ENCODE measurements at regions not wholly inside any gene's neighbourhood (a gene's known extent, or its start where the extent isn't known, plus 50 kb on each side); places are given as distances from the start of the nearest gene placed in this dataset.
A peak's percentile ranks its signal among the peaks of the same experiment; 100 is the strongest.

DNA sequence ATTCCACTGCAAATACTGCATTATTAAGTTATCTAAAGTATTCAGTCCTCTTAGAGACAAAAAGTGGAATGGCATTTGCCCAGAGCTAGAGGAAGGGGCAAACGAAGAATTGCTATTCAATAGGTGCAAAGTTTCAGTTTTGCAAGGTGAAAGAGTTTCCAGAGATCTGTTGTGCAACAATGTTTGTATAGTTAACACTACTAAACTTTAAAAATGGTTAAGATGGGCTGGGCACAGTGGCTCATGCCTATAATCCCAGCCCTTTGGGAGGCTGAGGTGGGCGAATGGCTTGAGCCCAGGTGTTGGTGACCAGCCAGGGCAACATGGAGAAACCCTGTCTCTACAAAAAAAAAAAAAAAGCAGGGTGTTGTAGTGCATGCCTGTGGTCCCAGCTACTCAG lies 102.5 kb downstream of the LUZP4 start:
- Histone ChIP-seq H3K9ac (ENCODE audit: low read depth in 1 of 2, low read length in 2 of 2) (no peak overlapping the region), H3K4me1 (ENCODE audit: control insufficient read depth in 4 of 4, insufficient read depth in 4 of 4, low read length in 3 of 4) (peaks cover 0 to 21% (median 18%) of the 10 kb centered on the region in 4 donors), H3K9me3 (ENCODE audit: control insufficient read depth in 4 of 4, low read length in 3 of 4) (no peaks in the 10 kb centered on the region), H3K27ac (ENCODE audit: low read depth in 1 of 2, low read length in 2 of 2) (peak overlapping the region in 1 of 2 donors; percentile 42), H3K27me3 (ENCODE audit: control insufficient read depth in 4 of 4, insufficient read depth in 4 of 4, low read length in 3 of 4) (peaks cover 0 to 2% (median 0%) of the 10 kb centered on the region in 4 donors), H3K36me3 (ENCODE audit: control insufficient read depth in 4 of 4, insufficient read depth in 3 of 4, low read depth in 1 of 4, low read length in 3 of 4) (no peaks in the 10 kb centered on the region), H3K4me3 (ENCODE audit: low read depth in 1 of 3, low read length in 3 of 3) (no peak overlapping the region)
- no peak for DNase-seq (ENCODE audit: low spot score)
- WGBS = 34% methylated on average over 2 of the region's 2 CpGs
- TF ChIP-seq, protein P1, sequence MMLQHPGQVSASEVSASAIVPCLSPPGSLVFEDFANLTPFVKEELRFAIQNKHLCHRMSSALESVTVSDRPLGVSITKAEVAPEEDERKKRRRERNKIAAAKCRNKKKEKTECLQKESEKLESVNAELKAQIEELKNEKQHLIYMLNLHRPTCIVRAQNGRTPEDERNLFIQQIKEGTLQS (IDR thresholded peaks at IDR 0.05) = no peak
- TF ChIP-seq, protein P2, sequence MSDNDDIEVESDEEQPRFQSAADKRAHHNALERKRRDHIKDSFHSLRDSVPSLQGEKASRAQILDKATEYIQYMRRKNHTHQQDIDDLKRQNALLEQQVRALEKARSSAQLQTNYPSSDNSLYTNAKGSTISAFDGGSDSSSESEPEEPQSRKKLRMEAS (IDR thresholded peaks at IDR 0.05) = peak; percentile 19
- no peak for TF ChIP-seq EGR1 (IDR thresholded peaks at IDR 0.05; ENCODE audit: low read depth in 2 of 2)
- TF ChIP-seq HNF4G (IDR thresholded peaks at IDR 0.05) = peak; percentile 32
- TF ChIP-seq RAD21 (IDR thresholded peaks at IDR 0.05) = peak in 1 of 2 donors; percentile 28
- no peak for TF ChIP-seq JUND (IDR thresholded peaks at IDR 0.05)
- no peak for TF ChIP-seq FOXA2 (IDR thresholded peaks at IDR 0.05)
- no peak for TF ChIP-seq NR2F2 (IDR thresholded peaks at IDR 0.05)
- TF ChIP-seq TAF1 (conservative IDR thresholded peaks at IDR 0.05) = no peak
- TF ChIP-seq, protein P3, sequence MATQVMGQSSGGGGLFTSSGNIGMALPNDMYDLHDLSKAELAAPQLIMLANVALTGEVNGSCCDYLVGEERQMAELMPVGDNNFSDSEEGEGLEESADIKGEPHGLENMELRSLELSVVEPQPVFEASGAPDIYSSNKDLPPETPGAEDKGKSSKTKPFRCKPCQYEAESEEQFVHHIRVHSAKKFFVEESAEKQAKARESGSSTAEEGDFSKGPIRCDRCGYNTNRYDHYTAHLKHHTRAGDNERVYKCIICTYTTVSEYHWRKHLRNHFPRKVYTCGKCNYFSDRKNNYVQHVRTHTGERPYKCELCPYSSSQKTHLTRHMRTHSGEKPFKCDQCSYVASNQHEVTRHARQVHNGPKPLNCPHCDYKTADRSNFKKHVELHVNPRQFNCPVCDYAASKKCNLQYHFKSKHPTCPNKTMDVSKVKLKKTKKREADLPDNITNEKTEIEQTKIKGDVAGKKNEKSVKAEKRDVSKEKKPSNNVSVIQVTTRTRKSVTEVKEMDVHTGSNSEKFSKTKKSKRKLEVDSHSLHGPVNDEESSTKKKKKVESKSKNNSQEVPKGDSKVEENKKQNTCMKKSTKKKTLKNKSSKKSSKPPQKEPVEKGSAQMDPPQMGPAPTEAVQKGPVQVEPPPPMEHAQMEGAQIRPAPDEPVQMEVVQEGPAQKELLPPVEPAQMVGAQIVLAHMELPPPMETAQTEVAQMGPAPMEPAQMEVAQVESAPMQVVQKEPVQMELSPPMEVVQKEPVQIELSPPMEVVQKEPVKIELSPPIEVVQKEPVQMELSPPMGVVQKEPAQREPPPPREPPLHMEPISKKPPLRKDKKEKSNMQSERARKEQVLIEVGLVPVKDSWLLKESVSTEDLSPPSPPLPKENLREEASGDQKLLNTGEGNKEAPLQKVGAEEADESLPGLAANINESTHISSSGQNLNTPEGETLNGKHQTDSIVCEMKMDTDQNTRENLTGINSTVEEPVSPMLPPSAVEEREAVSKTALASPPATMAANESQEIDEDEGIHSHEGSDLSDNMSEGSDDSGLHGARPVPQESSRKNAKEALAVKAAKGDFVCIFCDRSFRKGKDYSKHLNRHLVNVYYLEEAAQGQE (IDR thresholded peaks at IDR 0.05) = no peak
- TF ChIP-seq SP1 (IDR thresholded peaks at IDR 0.05) = peak; percentile 15
- TF ChIP-seq, protein P4, sequence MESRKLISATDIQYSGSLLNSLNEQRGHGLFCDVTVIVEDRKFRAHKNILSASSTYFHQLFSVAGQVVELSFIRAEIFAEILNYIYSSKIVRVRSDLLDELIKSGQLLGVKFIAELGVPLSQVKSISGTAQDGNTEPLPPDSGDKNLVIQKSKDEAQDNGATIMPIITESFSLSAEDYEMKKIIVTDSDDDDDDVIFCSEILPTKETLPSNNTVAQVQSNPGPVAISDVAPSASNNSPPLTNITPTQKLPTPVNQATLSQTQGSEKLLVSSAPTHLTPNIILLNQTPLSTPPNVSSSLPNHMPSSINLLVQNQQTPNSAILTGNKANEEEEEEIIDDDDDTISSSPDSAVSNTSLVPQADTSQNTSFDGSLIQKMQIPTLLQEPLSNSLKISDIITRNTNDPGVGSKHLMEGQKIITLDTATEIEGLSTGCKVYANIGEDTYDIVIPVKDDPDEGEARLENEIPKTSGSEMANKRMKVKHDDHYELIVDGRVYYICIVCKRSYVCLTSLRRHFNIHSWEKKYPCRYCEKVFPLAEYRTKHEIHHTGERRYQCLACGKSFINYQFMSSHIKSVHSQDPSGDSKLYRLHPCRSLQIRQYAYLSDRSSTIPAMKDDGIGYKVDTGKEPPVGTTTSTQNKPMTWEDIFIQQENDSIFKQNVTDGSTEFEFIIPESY (IDR thresholded peaks at IDR 0.05) = no peak
- TF ChIP-seq, protein P5, sequence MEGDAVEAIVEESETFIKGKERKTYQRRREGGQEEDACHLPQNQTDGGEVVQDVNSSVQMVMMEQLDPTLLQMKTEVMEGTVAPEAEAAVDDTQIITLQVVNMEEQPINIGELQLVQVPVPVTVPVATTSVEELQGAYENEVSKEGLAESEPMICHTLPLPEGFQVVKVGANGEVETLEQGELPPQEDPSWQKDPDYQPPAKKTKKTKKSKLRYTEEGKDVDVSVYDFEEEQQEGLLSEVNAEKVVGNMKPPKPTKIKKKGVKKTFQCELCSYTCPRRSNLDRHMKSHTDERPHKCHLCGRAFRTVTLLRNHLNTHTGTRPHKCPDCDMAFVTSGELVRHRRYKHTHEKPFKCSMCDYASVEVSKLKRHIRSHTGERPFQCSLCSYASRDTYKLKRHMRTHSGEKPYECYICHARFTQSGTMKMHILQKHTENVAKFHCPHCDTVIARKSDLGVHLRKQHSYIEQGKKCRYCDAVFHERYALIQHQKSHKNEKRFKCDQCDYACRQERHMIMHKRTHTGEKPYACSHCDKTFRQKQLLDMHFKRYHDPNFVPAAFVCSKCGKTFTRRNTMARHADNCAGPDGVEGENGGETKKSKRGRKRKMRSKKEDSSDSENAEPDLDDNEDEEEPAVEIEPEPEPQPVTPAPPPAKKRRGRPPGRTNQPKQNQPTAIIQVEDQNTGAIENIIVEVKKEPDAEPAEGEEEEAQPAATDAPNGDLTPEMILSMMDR (IDR thresholded peaks at IDR 0.05; ENCODE audit: low read depth, low read length, missing input control) = no peak
- TF ChIP-seq GABPA (IDR thresholded peaks at IDR 0.05 in 1 of 2, conservative IDR thresholded peaks at IDR 0.05 in 1 of 2) = no peak
- TF ChIP-seq HNF4A (conservative IDR thresholded peaks at IDR 0.05) = peak; percentile 70 to 75
- no peak for TF ChIP-seq FOXA1 (IDR thresholded peaks at IDR 0.05)
- peak; percentile 26 for TF ChIP-seq YY1 (IDR thresholded peaks at IDR 0.05)
- peak; percentile 27 to 49 for TF ChIP-seq RXRA (IDR thresholded peaks at IDR 0.05)
